Body of pancreas (tissue), 4 donors: ENCODE measurements at regions not wholly inside any gene's neighbourhood (a gene's known extent, or its start where the extent isn't known, plus 50 kb on each side); places are given as distances from the start of the nearest gene placed in this dataset.

Experiments
- ATAC-seq: fragments of 150-250 bp; one replicate; pipeline ENCODE4 v1.9.1; 2016
- DNase-seq, 4 donors: peaks; one replicate each; pipeline ENCODE4 v3.0.0-alpha.2; 2019
- H3K27ac ChIP-seq, 4 donors: fragments of 200-600 bp; sonication (generic); 1 replicate in 3 of 4; 2 replicates in 1 of 4; pipeline versions ENCODE4 v1.5.1 to v1.6.1; 2016 to 2019; ENCODE audit warnings: mild to moderate bottlenecking in 1 of 4, mixed read lengths in 1 of 4, moderate library complexity in 1 of 4
- H3K27me3 ChIP-seq, 2 donors: fragments of 200-600 bp; sonication (generic); one replicate each; pipeline ENCODE4 v1.6.0; 2016; ENCODE audit warnings: mild to moderate bottlenecking in 1 of 2
- H3K36me3 ChIP-seq, 2 donors: fragments of 200-600 bp; sonication (generic); replicated peaks in 1 of 2; 2 replicates each; pipeline ENCODE4 v1.5.1; 2016; ENCODE audit warnings: low read depth in 2 of 2; ENCODE audit not compliant: insufficient read depth in 1 of 2
- H3K4me1 ChIP-seq: fragments of 200-600 bp; sonication (generic); one replicate; pipeline ENCODE4 v1.6.0; 2016
- H3K4me3 ChIP-seq, 2 donors: fragments of 200-600 bp; sonication (generic); 1 replicate in 1 of 2; 2 replicates in 1 of 2; pipeline ENCODE4 v1.5.1; 2016 to 2019
- H3K9me3 ChIP-seq, 3 donors: fragments of 200-600 bp; sonication (generic); 1 replicate in 2 of 3; 2 replicates in 1 of 3; pipeline ENCODE4 v1.5.1; 2016
- CTCF ChIP-seq, 7 experiments: fragments of 450-650 bp in 4 of 7; fragments of 200-600 bp in 3 of 7; sonication (generic) in 3 of 7; IDR thresholded peaks; one replicate each; pipeline ENCODE4 v1.5.1; 2016 to 2019; ENCODE audit warnings: antibody characterized with exemption in 7 of 7
- POLR2A ChIP-seq, 3 donors: fragments of 450-650 bp; IDR thresholded peaks; one replicate each; pipeline ENCODE4 v1.6.1; 2016; ENCODE audit warnings: antibody characterized with exemption in 3 of 3, mild to moderate bottlenecking in 2 of 3
- WGBS, 2 donors: methylation state at CpG; one replicate each; pipeline ENCODE4 v1.1.5; 2017; 5-methylcytosine and 5-hydroxymethylcytosine counted together
- intact Hi-C: fragments of 100-400 bp; cut with DNase I; formaldehyde crosslinking; loops from one replicate; pipeline ENCODE4 v1.15.1; 2023

DNA sequence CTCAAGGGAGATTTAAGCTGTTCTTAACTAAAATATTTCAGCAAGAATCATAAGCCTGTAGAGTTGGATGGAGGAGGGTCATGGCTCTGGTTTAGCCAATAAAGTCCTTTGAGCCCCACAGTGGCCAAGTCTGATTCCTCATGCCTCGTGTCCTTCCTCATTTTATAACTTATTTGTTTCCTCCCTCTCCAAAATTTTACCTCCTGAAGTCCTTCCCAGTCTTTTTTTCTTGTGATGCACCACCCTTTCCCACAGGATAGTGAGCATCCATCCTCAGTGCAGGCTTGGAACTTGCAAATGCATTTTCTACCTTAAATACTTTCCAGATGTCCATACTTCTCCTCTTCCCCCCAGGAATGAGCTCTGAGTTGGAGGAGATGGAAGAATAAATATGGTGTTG is 162.7 kb upstream of the AGTR1 start:
- H3K36me3 ChIP-seq = no peaks in the 10 kb centered on the region
- H3K27ac ChIP-seq = no peak overlapping the region
- 82 to 90% methylated on average over 1 of the region's 1 CpG for WGBS, 2 donors
- no peaks in the 10 kb centered on the region for H3K9me3 ChIP-seq
- ATAC-seq = no peak
- H3K4me1 ChIP-seq = no peaks in the 10 kb centered on the region
- no peaks in the 10 kb centered on the region for H3K27me3 ChIP-seq
- no peak overlapping the region for H3K4me3 ChIP-seq
- intact Hi-C loops = no loop called here
- TF ChIP-seq POLR2A (IDR thresholded peaks at IDR 0.05) (no peak), CTCF (IDR thresholded peaks at IDR 0.05) (no peak)
- no peak for DNase-seq

DNA sequence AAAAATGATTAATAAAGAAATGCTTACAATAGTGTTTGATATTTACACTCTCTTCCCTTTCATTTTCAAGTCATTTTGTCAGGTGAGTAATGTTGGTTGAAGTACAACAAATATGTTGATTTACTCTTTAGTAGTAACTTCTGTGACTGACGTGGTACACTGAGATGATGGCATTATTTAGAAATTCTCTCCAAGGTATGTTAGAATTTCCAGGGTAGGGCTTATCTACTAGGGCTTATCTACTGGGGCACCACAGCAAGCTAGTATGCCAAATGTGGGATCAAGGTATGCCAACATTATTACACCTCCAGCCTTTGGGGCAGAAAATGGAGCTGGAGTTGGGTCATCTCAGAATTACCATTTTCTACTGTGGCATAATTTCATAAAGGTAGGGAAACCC is 157.4 kb upstream of the AGTR1 start:
- intact Hi-C loops = no loop called here
- Histone ChIP-seq H3K36me3 (no peaks in the 10 kb centered on the region), H3K4me1 (no peaks in the 10 kb centered on the region), H3K4me3 (no peak overlapping the region), H3K27me3 (no peaks in the 10 kb centered on the region), H3K27ac (no peak overlapping the region), H3K9me3 (no peaks in the 10 kb centered on the region)
- DNase-seq (no peak), ATAC-seq (no peak)
- TF ChIP-seq POLR2A (IDR thresholded peaks at IDR 0.05) (no peak), CTCF (IDR thresholded peaks at IDR 0.05) (no peak)
- 22 to 50% methylated on average over 1 of the region's 1 CpG for WGBS, 2 donors

- H3K27ac ChIP-seq = no peak overlapping the region
- no peak overlapping the region for H3K4me3 ChIP-seq
- 87 to 93% methylated on average over 3 of the region's 3 CpGs for WGBS, 2 donors
- no peak for DNase-seq
- no peaks in the 10 kb centered on the region for H3K36me3 ChIP-seq
- H3K9me3 ChIP-seq = no peaks in the 10 kb centered on the region
- no peaks in the 10 kb centered on the region for H3K4me1 ChIP-seq
- intact Hi-C loops = no loop called here
- TF ChIP-seq CTCF (IDR thresholded peaks at IDR 0.05) = no peak
- TF ChIP-seq POLR2A (IDR thresholded peaks at IDR 0.05) = no peak
- no peak for ATAC-seq
- H3K27me3 ChIP-seq = no peaks in the 10 kb centered on the region
Observed at GRCh38 chr3:148540851-148541250, 156.9 kb upstream of the AGTR1 start.

DNA sequence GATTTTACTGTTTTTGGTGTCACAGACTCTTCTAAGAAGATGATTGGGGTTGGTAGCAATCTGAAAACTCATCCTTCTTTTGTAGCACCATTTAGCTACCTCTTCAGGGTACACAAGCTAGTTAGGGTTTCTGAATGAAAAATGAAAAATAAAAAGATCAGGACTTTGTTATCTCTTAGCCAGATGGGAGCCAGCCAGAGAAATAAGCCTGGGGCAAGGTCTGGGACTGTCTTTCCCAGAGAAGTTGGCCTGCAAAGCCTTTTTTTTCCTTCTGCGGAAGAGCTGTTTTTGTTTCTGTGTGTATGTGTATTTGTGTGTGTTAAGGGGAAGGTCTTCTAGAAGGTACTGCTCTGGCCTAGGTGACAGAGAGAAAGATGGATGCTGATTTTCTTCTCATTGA is 150.7 kb upstream of the AGTR1 start:
- Histone ChIP-seq H3K4me1 (no peaks in the 10 kb centered on the region), H3K9me3 (no peaks in the 10 kb centered on the region), H3K27ac (no peak overlapping the region), H3K4me3 (no peak overlapping the region), H3K27me3 (no peaks in the 10 kb centered on the region), H3K36me3 (no peaks in the 10 kb centered on the region)
- DNase-seq (no peak), ATAC-seq (no peak)
- TF ChIP-seq POLR2A (IDR thresholded peaks at IDR 0.05) = no peak
- TF ChIP-seq CTCF (IDR thresholded peaks at IDR 0.05) = no peak
- intact Hi-C loops = no loop called here
- WGBS, 2 donors = 91 to 92% methylated on average over 1 of the region's 1 CpG

DNA sequence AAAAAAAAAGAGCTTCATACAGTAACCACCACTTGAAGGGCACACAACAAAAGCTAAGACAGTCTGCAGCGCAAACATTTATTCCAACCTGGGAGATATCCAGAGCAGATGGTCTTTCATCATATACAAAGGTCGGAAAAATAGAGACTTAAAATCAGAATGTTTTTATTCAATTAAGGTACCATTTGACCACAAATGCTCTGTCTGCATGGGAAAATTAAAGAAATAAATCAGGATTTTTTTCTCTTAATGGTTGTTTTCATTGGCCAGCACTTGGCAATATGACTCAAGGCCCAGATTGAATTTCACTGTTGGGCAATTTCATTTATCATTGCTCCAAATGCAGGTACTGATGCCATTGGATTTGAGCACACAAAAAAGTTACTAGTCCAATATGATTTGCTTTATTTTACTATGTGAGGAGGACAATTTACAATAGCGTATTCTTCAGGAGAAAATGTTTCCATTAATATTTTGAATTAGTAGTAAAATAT is 145.9 kb upstream of the AGTR1 start:
- Histone ChIP-seq H3K4me1 (no peaks in the 10 kb centered on the region), H3K36me3 (no peaks in the 10 kb centered on the region), H3K27ac (no peak overlapping the region), H3K4me3 (no peak overlapping the region), H3K27me3 (no peaks in the 10 kb centered on the region), H3K9me3 (no peaks in the 10 kb centered on the region)
- ATAC-seq (no peak), DNase-seq (no peak)
- intact Hi-C loops = no loop called here
- TF ChIP-seq CTCF (IDR thresholded peaks at IDR 0.05) = no peak
- no peak for TF ChIP-seq POLR2A (IDR thresholded peaks at IDR 0.05)
- 82 to 96% methylated on average over 3 of the region's 3 CpGs for WGBS, 2 donors
